BLaER1 (cell line): ENCODE measurements at regions not wholly inside any gene's neighbourhood (a gene's known extent, or its start where the extent isn't known, plus 50 kb on each side); places are given as distances from the start of the nearest gene placed in this dataset.
A peak's percentile ranks its signal among the peaks of the same experiment; 100 is the strongest.
"Not testable (repeated sequence)": the region's sequence is repeated elsewhere in the genome, so short reads cannot be mapped to it uniquely, and the experiment has no call there.

Experiments
- H3K27ac ChIP-seq: shearing (Covaris generic); formaldehyde crosslinking; 2 replicates; pipeline ENCODE4 v1.8.1; 2022
- H3K27me3 ChIP-seq: shearing (Covaris generic); formaldehyde crosslinking; 2 replicates; pipeline ENCODE4 v1.8.1; 2022
- H3K36me3 ChIP-seq: shearing (Covaris generic); formaldehyde crosslinking; 2 replicates; pipeline ENCODE4 v1.8.1; 2022
- H3K4me1 ChIP-seq: shearing (Covaris generic); formaldehyde crosslinking; 2 replicates; pipeline ENCODE4 v1.8.1; 2022
- H3K4me2 ChIP-seq: shearing (Covaris generic); formaldehyde crosslinking; 2 replicates; pipeline ENCODE4 v1.8.1; 2022
- H3K4me3 ChIP-seq: shearing (Covaris generic); formaldehyde crosslinking; 2 replicates; pipeline ENCODE4 v1.8.1; 2022
- H3K9ac ChIP-seq: shearing (Covaris generic); formaldehyde crosslinking; 2 replicates; pipeline ENCODE4 v1.8.1; 2022
- H3K9me3 ChIP-seq: shearing (Covaris generic); formaldehyde crosslinking; 2 replicates; pipeline ENCODE4 v1.8.1; 2022
- H4K20me1 ChIP-seq: shearing (Covaris generic); formaldehyde crosslinking; 2 replicates; pipeline ENCODE4 v1.8.1; 2022
- Cebpa-rat ChIP-seq: shearing (Covaris generic); IDR thresholded peaks from 2 replicates; pipeline ENCODE4 v1.8.1; 2022

DNA sequence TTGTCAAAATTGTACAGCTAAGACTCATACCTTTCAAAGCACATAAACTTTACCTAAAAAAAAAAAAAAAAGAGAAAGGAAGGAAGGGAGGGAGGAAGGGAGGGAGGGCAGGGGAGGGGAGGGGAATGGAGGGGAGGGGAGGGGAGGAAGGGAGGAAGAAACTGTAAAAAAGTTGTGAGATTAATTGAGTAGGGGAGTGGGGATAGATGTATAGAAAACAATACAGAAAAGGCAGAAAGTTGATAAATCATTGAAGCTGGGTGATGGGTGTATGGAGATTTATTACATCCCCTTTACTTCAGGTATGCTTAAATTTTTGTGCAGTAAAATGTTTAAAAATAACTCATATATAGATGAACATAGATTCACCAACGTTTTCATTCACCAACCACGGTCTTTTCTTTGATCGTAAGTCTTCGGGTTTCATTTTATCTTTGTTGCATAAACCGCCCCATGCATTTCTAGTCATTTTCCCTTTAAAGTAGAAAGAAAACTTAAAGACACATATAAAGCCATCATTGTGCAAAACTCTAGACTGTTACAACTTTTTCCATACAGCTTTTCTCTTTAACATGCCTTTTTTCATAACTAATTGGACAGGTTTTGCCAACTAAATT, 191.2 kb upstream of the KRR1 start:
- peaks cover 29% of the 10 kb centered on the region for H3K4me1 ChIP-seq
- peak overlapping the region; percentile 46 for H3K4me2 ChIP-seq
- no peak overlapping the region for H3K27ac ChIP-seq
- no peaks in the 10 kb centered on the region for H3K9me3 ChIP-seq
- no peak overlapping the region for H3K4me3 ChIP-seq
- H3K9ac ChIP-seq, result no peak overlapping the region
- TF ChIP-seq Cebpa-rat, result no peak
- H4K20me1 ChIP-seq, result no peaks in the 10 kb centered on the region
- no peaks in the 10 kb centered on the region for H3K27me3 ChIP-seq
- H3K36me3 ChIP-seq, result no peaks in the 10 kb centered on the region

GRCh38 chr12:75701859-75702258, 190.4 kb upstream of the KRR1 start:
- no peak for TF ChIP-seq Cebpa-rat
- no peak overlapping the region for H3K4me2 ChIP-seq
- H3K4me3 ChIP-seq, result no peak overlapping the region
- H3K9me3 ChIP-seq, result no peaks in the 10 kb centered on the region
- H3K27me3 ChIP-seq, result no peaks in the 10 kb centered on the region
- H3K4me1 ChIP-seq, result peaks cover 21% of the 10 kb centered on the region
- H3K36me3 ChIP-seq, result no peaks in the 10 kb centered on the region
- no peak overlapping the region for H3K9ac ChIP-seq
- no peak overlapping the region for H3K27ac ChIP-seq
- no peaks in the 10 kb centered on the region for H4K20me1 ChIP-seq

- no peaks in the 10 kb centered on the region for H4K20me1 ChIP-seq
- TF ChIP-seq Cebpa-rat, result no peak
- H3K27ac ChIP-seq, result no peak overlapping the region
- no peaks in the 10 kb centered on the region for H3K36me3 ChIP-seq
- H3K27me3 ChIP-seq, result no peaks in the 10 kb centered on the region
- no peaks in the 10 kb centered on the region for H3K9me3 ChIP-seq
- H3K4me3 ChIP-seq, result no peak overlapping the region
- peaks cover 7% of the 10 kb centered on the region for H3K4me1 ChIP-seq
- no peak overlapping the region for H3K4me2 ChIP-seq
- no peak overlapping the region for H3K9ac ChIP-seq
Observed at GRCh38 chr12:75699728-75700496, 188.5 kb upstream of the KRR1 start.

DNA sequence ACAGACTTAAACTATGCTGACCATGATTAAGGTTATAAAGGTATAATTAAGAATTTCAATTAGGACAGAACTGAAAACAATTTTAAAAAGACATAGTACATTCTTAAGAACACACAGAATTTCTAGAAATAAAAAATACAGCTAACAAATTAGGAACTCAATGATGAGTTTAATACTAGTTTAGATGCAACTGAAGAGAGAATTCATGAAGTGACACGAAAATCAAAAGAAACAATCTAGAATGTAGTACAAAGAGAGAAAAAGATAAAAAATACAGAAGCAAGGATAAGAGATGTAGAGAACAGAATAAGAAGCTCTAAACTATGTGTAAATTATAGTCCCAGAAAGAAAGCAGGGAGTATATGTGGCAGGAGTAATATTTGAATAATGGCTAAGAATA, 187.8 kb upstream of the KRR1 start:
- peaks cover 7% of the 10 kb centered on the region for H3K4me1 ChIP-seq

GRCh38 chr12:75698052-75698451, 186.6 kb upstream of the KRR1 start:
- Histone ChIP-seq H3K27ac (no peak overlapping the region), H3K4me2 (no peak overlapping the region), H3K9me3 (no peaks in the 10 kb centered on the region), H3K36me3 (no peaks in the 10 kb centered on the region), H4K20me1 (no peaks in the 10 kb centered on the region), H3K9ac (no peak overlapping the region), H3K4me1 (peaks cover 5% of the 10 kb centered on the region), H3K27me3 (no peaks in the 10 kb centered on the region), H3K4me3 (no peak overlapping the region)
- no peak for TF ChIP-seq Cebpa-rat

More for the DNA sequence above, 187.8 kb upstream of the KRR1 start:
- Histone ChIP-seq H3K27me3 (no peaks in the 10 kb centered on the region), H3K36me3 (no peaks in the 10 kb centered on the region), H3K27ac (no peak overlapping the region), H3K4me3 (no peak overlapping the region), H3K9me3 (no peaks in the 10 kb centered on the region), H3K4me2 (no peak overlapping the region), H4K20me1 (no peaks in the 10 kb centered on the region), H3K9ac (no peak overlapping the region)
- TF ChIP-seq Cebpa-rat, result no peak

DNA sequence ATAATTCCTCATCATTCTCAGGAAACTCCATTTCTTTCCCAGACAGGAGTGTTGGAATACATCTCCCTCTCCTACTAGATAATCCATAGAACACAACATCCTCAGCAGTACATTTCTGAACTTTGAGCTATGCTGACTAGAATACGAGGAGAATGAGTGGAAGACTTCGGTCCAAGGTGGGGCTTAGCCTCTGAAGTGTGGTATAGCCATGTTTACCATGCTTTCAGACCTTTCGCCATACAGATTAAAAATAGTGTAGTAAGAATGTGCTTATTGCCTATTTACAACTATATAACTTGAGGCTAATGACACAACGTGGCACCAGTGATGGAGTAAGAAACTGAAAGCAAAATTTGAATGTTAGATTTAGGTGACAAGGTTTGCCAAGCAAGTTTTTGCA, 184.5 kb upstream of the KRR1 start:
- Histone ChIP-seq H3K27ac (no peak overlapping the region), H3K4me1 (no peaks in the 10 kb centered on the region; the same call in 1 of the 2 replicates), H3K36me3 (no peaks in the 10 kb centered on the region), H3K27me3 (no peaks in the 10 kb centered on the region), H3K9ac (no peak overlapping the region), H3K9me3 (no peaks in the 10 kb centered on the region), H3K4me3 (no peak overlapping the region), H3K4me2 (no peak overlapping the region), H4K20me1 (no peaks in the 10 kb centered on the region)
- TF ChIP-seq Cebpa-rat, result no peak

DNA sequence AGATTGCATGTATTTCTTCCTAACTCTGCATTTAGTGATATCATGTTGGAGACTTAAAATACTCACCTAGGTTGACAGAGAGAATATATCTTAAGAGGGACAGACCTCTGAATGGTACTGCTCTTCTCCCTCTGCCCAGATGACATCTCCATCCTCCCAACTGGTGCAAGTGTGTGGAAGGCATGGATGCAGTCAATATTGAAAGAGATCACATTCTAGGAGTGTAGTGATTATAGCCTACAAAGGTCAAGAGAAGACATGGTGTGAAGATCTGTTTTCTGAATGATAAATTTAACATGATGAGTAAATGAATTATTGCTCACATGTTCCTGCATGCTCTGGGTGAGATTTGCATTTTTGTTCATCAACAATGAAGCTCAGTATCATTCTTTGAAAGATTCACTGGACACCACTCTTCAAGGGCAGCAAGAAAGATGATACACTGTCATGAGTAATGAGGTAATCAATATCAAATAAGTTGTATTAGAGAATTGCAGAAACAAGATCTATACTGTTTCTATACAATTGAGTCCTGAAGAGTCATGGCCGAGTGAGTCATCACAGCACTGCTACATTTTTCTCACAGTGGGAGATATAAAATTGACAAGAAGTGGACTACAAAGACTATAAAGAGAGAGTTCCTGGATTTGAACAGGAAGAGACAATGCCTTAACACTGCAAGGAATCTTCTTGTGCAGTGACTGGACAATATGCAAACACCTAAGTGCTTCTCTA, 183.3 kb upstream of the KRR1 start:
- TF ChIP-seq Cebpa-rat, result no peak
- H3K9ac ChIP-seq, result no peak overlapping the region
- H3K27ac ChIP-seq, result no peak overlapping the region
- no peaks in the 10 kb centered on the region for H3K27me3 ChIP-seq
- H3K4me1 ChIP-seq, result peaks cover 12% of the 10 kb centered on the region
- no peak overlapping the region for H3K4me3 ChIP-seq
- H4K20me1 ChIP-seq, result no peaks in the 10 kb centered on the region
- no peak overlapping the region for H3K4me2 ChIP-seq
- no peaks in the 10 kb centered on the region for H3K36me3 ChIP-seq
- no peaks in the 10 kb centered on the region for H3K9me3 ChIP-seq

- H4K20me1 ChIP-seq, result no peaks in the 10 kb centered on the region
- no peak overlapping the region for H3K4me3 ChIP-seq
- H3K4me1 ChIP-seq, result peaks cover 23% of the 10 kb centered on the region
- no peak overlapping the region for H3K9ac ChIP-seq
- H3K27me3 ChIP-seq, result no peaks in the 10 kb centered on the region
- no peaks in the 10 kb centered on the region for H3K9me3 ChIP-seq
- TF ChIP-seq Cebpa-rat, result no peak
- no peak overlapping the region for H3K4me2 ChIP-seq
- no peaks in the 10 kb centered on the region for H3K36me3 ChIP-seq
- no peak overlapping the region for H3K27ac ChIP-seq
Observed at GRCh38 chr12:75692876-75693275, 181.5 kb upstream of the KRR1 start.

DNA sequence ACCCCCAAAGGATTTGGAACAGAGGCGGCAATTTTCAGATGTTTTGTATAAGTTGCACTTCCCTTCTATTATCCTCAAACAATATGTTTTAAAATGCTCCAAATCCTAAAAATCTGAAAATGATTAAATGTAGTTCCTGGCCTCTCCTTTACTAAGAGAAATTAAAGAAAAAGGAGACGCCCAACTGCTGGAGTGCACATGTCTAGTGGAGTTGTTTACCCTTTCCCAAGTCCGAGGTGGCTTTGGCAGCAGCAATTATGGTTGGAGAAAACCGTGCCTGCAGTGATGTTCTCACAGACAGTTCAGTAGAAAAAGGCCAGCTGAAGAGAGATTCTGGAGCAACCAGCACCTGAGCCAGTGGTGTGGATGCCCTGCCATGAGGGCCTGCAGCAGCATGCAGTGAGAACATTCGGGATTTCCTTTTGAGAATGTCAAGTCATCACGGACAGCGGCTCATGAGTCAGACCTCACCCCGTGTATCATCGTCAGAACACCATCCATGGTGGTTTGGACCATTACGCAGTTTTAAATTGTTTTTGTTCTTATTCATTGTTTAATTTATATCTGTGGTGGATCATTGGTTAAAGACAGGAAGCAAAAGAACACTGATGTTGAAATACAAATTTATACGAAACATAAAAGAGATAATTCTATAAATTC, 179.0 kb upstream of the KRR1 start:
- H3K4me1 ChIP-seq, result peaks cover 23% of the 10 kb centered on the region

DNA sequence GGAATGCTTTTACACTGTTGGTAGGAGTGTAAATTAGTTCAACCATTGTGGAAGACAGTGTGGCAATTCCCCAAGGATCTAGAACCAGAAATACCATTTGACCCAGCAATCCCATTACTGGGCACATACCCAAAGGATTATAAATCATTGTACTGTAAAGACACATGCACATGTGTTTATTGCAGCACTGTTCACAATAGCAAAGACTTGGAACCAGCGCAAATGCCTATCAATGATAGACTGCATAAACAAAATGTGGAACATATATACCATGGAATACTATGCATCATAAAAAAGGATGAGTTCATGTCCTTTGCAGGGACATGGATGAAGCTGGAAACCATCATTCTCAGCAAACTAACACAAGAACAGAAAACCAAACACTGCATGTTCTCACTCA, 174.8 kb upstream of the KRR1 start:
- H3K9ac ChIP-seq, H3K27me3 ChIP-seq, H3K4me2 ChIP-seq, H3K9me3 ChIP-seq, H3K27ac ChIP-seq, H4K20me1 ChIP-seq, H3K36me3 ChIP-seq, H3K4me3 ChIP-seq: not testable (repeated sequence)
- H3K4me1 ChIP-seq, result peaks cover 41% of the 10 kb centered on the region

More for the DNA sequence above, 179.0 kb upstream of the KRR1 start:
- Histone ChIP-seq H3K27me3 (no peaks in the 10 kb centered on the region), H3K27ac (peak overlapping the region; percentile 7; the same call in 1 of the 2 replicates), H3K36me3 (no peaks in the 10 kb centered on the region), H4K20me1 (no peaks in the 10 kb centered on the region), H3K4me3 (no peak overlapping the region), H3K9ac (no peak overlapping the region), H3K9me3 (no peaks in the 10 kb centered on the region), H3K4me2 (peak overlapping the region; percentile 67)
- no peak for TF ChIP-seq Cebpa-rat
